ENCODE measurements at regions not wholly inside any gene's neighbourhood (a gene's known extent, or its start where the extent isn't known, plus 50 kb on each side); places are given as distances from the start of the nearest gene placed in this dataset.

DNA sequence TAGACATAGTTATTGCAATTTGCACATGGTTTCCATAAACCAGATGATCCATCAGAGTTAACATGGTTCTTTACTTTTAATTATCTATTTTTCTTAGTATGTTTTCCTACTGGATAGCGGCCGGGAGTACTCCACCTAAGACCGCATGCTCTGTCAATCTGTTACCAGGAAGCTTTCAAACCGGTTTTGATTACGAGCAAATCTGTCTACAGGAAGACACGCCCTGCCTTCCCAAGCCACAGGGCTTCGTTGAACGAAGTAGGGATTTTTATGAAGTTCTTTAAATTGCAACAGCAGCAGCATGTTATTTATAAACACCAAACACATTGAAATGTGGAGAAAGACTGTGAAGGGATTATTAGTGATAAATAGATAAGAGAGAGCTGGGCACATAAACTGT, 283.3 kb upstream of the ROBO2 start:
- TF ChIP-seq, protein P1, sequence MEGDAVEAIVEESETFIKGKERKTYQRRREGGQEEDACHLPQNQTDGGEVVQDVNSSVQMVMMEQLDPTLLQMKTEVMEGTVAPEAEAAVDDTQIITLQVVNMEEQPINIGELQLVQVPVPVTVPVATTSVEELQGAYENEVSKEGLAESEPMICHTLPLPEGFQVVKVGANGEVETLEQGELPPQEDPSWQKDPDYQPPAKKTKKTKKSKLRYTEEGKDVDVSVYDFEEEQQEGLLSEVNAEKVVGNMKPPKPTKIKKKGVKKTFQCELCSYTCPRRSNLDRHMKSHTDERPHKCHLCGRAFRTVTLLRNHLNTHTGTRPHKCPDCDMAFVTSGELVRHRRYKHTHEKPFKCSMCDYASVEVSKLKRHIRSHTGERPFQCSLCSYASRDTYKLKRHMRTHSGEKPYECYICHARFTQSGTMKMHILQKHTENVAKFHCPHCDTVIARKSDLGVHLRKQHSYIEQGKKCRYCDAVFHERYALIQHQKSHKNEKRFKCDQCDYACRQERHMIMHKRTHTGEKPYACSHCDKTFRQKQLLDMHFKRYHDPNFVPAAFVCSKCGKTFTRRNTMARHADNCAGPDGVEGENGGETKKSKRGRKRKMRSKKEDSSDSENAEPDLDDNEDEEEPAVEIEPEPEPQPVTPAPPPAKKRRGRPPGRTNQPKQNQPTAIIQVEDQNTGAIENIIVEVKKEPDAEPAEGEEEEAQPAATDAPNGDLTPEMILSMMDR (conservative IDR thresholded peaks at IDR 0.05) = no peak
- TF ChIP-seq EZH2 (IDR thresholded peaks at IDR 0.05; ENCODE audit: low read depth) = no peak

Measured in PC-9 (cell line).